Amniotic epithelial cell (primary cell): ENCODE measurements at regions not wholly inside any gene's neighbourhood (a gene's known extent, or its start where the extent isn't known, plus 50 kb on each side); places are given as distances from the start of the nearest gene placed in this dataset.
A peak's percentile ranks its signal among the peaks of the same experiment; 100 is the strongest.

Experiments used
- DNase-seq: peaks from one replicate; pipeline ENCODE4 v3.0.0-alpha.2; 2010; ENCODE audit warnings: low read depth

- DNase-seq, result no peak
These were observed 376.1 kb downstream of the FBXW7 start for GRCh38 chr4:152159773-152160172.

GRCh38 chr4:152158225-152158624, 377.7 kb downstream of the FBXW7 start:
- no peak for DNase-seq

- no peak for DNase-seq
These were observed 378.3 kb downstream of the FBXW7 start for GRCh38 chr4:152157629-152158028.

- DNase-seq, result peak; percentile 9
These were observed 379.4 kb downstream of the FBXW7 start for GRCh38 chr4:152156442-152156841.

- DNase-seq, result no peak
These were observed 380.8 kb downstream of the FBXW7 start for GRCh38 chr4:152155070-152155469.

- no peak for DNase-seq
These were observed 381.5 kb downstream of the FBXW7 start for GRCh38 chr4:152154433-152154832.

GRCh38 chr4:152153476-152154270, 382.2 kb downstream of the FBXW7 start:
- DNase-seq, result no peak

GRCh38 chr4:152150214-152150613, 385.7 kb downstream of the FBXW7 start:
- no peak for DNase-seq

GRCh38 chr4:152149745-152150144, 386.1 kb downstream of the FBXW7 start:
- DNase-seq, result no peak

- DNase-seq, result no peak
These were observed 387.2 kb upstream of the GATB start for GRCh38 chr4:152148057-152148456.

- no peak for DNase-seq
These were observed 385.4 kb upstream of the GATB start for GRCh38 chr4:152146244-152146643.

- DNase-seq, result no peak
These were observed 383.0 kb upstream of the GATB start for GRCh38 chr4:152143806-152144205.

GRCh38 chr4:152138451-152138850, 377.6 kb upstream of the GATB start:
- no peak for DNase-seq

- DNase-seq, result no peak
These were observed 372.0 kb upstream of the GATB start for GRCh38 chr4:152132776-152133175.

GRCh38 chr4:152128356-152128755, 367.5 kb upstream of the GATB start:
- DNase-seq, result no peak

GRCh38 chr4:152126238-152126637, 365.4 kb upstream of the GATB start:
- DNase-seq, result no peak

- DNase-seq, result no peak
These were observed 358.2 kb upstream of the GATB start for GRCh38 chr4:152118819-152119553.

- DNase-seq, result no peak
These were observed 357.2 kb upstream of the GATB start for GRCh38 chr4:152117933-152118507.

- DNase-seq, result no peak
These were observed 356.7 kb upstream of the GATB start for GRCh38 chr4:152117520-152117919.

- no peak for DNase-seq
These were observed 356.2 kb upstream of the GATB start for GRCh38 chr4:152117054-152117453.

GRCh38 chr4:152115794-152116193, 355.0 kb upstream of the GATB start:
- DNase-seq, result no peak

GRCh38 chr4:152115118-152115517, 354.3 kb upstream of the GATB start:
- no peak for DNase-seq

- no peak for DNase-seq
These were observed 353.8 kb upstream of the GATB start for GRCh38 chr4:152114562-152114961.
